GDM1 (cell line): ENCODE measurements at regions not wholly inside any gene's neighbourhood (a gene's known extent, or its start where the extent isn't known, plus 50 kb on each side); places are given as distances from the start of the nearest gene placed in this dataset.

Experiments used
- DNase-seq: peaks from one replicate; lab custom pipeline; 2025; lab: John Stamatoyannopoulos, UW

GRCh38 chrX:78213331-78213730 lies 73.9 kb upstream of the TAF9B start:
- DNase-seq, result no peak

GRCh38 chrX:78199851-78200250 lies 60.4 kb upstream of the TAF9B start:
- DNase-seq, result peak; percentile 5
